Kidney epithelial cell (primary cell): ENCODE measurements at regions not wholly inside any gene's neighbourhood (a gene's known extent, or its start where the extent isn't known, plus 50 kb on each side); places are given as distances from the start of the nearest gene placed in this dataset.
"Not testable (repeated sequence)": the region's sequence is repeated elsewhere in the genome, so short reads cannot be mapped to it uniquely, and the experiment has no call there.

Source experiments
- DNase-seq: peaks from one replicate; pipeline ENCODE4 v3.0.0-alpha.2; 2010; ENCODE audit warnings: low read depth
- H3K27me3 ChIP-seq: 2 replicates; pipeline ENCODE4 v1.6.0; 2011; ENCODE audit warnings: low read length; ENCODE audit not compliant: control insufficient read depth, insufficient read depth
- H3K36me3 ChIP-seq: 2 replicates; pipeline ENCODE4 v1.5.1; 2011; ENCODE audit warnings: low read length; ENCODE audit not compliant: control insufficient read depth, insufficient read depth
- H3K4me3 ChIP-seq: 2 replicates; pipeline ENCODE4 v1.5.1; 2011; ENCODE audit warnings: low read depth, mild to moderate bottlenecking, control low read depth, low read length
- TF ChIP-seq, protein P1 (sequence below): IDR thresholded peaks from 2 replicates; pipeline ENCODE4 v1.5.1; 2011; ENCODE audit warnings: mild to moderate bottlenecking, moderate library complexity, low read length, control low read depth, inconsistent platforms; ENCODE audit not compliant: insufficient read depth, poor library complexity, severe bottlenecking

DNA sequence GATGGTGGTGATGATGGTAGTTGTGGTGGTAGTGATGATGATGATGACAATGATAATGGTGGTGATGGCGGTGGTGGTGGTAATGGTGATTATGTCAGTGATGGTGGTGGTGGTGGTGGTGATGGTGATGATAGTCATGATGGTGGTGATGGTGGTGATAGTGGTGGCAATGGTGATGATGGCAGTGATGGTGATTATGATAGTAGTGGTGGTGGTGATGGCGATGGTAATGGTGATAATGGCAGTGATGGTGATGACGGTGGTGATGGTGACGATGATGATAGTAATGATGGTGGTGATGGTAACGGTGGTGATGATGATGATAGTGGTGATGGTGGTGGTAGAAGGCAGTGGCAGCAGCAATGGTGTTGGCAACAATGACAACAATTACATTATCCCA is 55.3 kb downstream of the RBFOX3 start:
- Histone ChIP-seq H3K27me3 (peaks cover 6% of the 10 kb centered on the region), H3K36me3 (no peaks in the 10 kb centered on the region), H3K4me3 (no peak overlapping the region)
- no peak for DNase-seq
- TF ChIP-seq, protein P1, sequence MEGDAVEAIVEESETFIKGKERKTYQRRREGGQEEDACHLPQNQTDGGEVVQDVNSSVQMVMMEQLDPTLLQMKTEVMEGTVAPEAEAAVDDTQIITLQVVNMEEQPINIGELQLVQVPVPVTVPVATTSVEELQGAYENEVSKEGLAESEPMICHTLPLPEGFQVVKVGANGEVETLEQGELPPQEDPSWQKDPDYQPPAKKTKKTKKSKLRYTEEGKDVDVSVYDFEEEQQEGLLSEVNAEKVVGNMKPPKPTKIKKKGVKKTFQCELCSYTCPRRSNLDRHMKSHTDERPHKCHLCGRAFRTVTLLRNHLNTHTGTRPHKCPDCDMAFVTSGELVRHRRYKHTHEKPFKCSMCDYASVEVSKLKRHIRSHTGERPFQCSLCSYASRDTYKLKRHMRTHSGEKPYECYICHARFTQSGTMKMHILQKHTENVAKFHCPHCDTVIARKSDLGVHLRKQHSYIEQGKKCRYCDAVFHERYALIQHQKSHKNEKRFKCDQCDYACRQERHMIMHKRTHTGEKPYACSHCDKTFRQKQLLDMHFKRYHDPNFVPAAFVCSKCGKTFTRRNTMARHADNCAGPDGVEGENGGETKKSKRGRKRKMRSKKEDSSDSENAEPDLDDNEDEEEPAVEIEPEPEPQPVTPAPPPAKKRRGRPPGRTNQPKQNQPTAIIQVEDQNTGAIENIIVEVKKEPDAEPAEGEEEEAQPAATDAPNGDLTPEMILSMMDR = no peak

DNA sequence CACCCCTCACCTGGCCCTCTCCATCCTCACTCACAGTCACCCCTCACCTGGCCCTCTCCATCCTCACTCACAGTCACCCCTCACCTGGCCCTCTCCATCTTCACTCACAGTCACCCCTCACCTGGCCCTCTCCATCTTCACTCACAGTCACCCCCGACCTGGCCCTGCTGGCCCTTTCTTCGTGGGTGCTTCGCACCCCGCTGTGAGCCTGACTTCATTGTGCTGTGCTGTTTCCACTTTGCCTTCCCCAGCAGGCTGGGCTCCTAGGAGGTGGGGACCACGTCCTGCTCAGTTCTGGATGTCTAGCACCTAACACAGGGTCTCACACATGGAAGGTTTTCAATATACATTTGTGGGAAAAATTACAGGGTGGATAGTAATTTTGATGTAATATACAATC is 56.5 kb downstream of the RBFOX3 start:
- H3K4me3 ChIP-seq, H3K36me3 ChIP-seq, H3K27me3 ChIP-seq, DNase-seq: not testable (repeated sequence)

DNA sequence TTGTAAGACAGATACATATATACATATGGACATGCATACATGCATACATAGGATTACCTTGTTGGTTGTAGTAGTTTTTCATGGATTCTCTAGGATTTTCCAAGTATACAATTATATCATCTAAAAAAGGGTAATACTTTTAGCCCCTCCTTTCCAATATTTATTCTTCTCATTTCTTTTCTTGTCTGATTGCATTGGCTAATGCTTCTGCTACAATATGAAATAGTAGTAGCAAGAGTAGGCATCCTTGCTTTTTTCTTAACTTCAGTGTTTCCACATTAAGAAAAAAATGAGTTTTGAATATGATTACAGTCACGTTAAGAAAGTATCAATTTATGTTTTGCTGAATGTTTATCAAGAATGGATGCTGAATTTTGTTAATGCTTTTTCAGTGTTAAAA is 58.0 kb downstream of the RBFOX3 start:
- Histone ChIP-seq H3K36me3 (no peaks in the 10 kb centered on the region), H3K27me3 (peaks cover 2% of the 10 kb centered on the region), H3K4me3 (no peak overlapping the region)
- no peak for DNase-seq
- TF ChIP-seq, protein P1 = no peak

DNA sequence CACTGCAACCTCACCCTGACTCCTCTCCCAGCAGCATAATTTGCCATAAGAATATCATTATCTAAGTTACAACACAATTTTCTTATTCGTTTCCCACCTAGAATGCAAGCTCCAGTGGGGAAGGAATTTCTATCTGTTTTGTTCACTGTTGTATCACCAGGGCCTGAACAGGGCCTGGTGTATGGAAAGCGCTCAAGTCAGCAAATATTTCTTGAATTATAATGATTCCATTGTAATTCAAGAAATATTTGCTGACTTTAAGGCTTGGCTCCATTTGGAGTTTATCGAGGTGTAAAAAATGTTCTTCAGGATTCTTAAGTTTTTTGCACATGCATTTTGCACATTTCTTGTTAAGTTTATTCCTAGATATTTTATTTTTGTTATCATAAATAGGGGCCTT is 58.4 kb downstream of the RBFOX3 start:
- no peak for DNase-seq
- Histone ChIP-seq H3K27me3 (no peaks in the 10 kb centered on the region), H3K4me3 (no peak overlapping the region), H3K36me3 (no peaks in the 10 kb centered on the region)
- TF ChIP-seq, protein P1 = no peak

DNA sequence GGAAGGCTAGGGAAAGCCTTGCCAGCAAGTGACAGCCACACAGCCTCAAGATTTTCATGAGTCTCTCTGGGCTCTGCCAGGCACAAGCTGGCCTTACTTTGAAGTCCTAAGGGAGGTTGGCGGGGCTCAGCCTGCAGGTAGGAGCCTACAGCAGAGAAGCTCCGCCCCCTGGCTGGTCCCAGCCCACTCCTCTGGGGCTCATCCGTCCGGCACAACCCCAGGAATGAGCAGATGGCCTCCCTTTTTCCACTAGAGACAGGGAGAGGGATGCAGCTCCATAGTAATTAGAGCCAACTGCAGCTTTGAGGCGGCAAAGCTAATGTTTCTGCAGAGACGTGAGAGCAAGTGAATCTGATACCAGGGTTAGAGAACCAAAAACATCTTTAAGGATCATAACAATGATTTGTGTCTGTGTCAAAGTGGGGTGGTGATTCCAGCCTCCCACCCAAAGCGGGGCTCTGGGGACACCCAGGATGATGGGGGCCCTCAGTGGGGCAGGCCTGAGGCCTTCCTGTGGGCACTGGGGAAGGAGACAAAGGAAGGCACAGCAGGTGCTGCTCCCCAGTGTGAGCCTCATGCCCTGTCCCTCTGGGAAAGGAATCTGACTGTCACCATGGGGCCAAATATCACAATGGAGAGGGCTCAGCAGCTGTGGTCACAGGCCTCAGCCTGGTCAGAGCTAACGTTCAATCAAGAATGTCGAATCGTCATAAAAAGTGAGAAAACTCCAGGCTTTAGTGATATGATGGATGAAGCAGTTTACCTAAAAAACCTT is 61.5 kb downstream of the RBFOX3 start:
- DNase-seq = no peak
- Histone ChIP-seq H3K4me3 (no peak overlapping the region), H3K36me3 (no peaks in the 10 kb centered on the region), H3K27me3 (peaks cover 3% of the 10 kb centered on the region)
- TF ChIP-seq, protein P1 = no peak

DNA sequence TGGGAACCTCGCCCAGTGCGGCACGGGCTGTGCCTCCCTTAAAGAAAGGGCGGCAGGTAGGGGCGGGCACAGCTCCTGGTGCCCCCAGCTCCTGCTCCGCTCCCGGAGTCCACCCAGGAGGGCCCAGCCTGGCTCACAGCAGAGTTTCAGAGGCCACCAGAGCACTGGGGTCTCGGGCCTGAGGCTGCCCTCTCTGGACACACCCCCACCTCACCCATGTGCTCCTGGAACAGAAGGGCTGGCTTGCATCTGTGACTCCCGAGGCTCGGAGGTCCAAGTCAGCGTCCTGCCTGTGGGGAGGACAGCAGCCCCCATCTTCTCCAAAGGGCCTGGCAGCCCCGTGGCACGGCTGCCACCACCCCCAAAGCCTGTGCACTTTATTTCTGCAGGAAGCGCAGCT is 62.7 kb downstream of the RBFOX3 start:
- Histone ChIP-seq H3K4me3 (no peak overlapping the region), H3K27me3 (peaks cover 9% of the 10 kb centered on the region), H3K36me3 (no peaks in the 10 kb centered on the region)
- DNase-seq = no peak
- TF ChIP-seq, protein P1 = no peak
